H9 (cell line): ENCODE measurements at regions not wholly inside any gene's neighbourhood (a gene's known extent, or its start where the extent isn't known, plus 50 kb on each side); places are given as distances from the start of the nearest gene placed in this dataset.

Experiments used
- DNase-seq: peaks from one replicate; pipeline ENCODE4 v3.0.0-alpha.2; 2017
- H2AFZ ChIP-seq: one replicate; pipeline ENCODE4 v1.6.1; 2013; ENCODE audit warnings: mild to moderate bottlenecking, low read length, control low read depth, moderate library complexity
- H2AK5ac ChIP-seq: 2 replicates; pipeline ENCODE4 v1.6.1; 2013; ENCODE audit warnings: low read length, control low read depth, mixed read lengths; ENCODE audit not compliant: insufficient read length
- H2BK120ac ChIP-seq: one replicate; pipeline ENCODE4 v1.6.1; 2013; ENCODE audit warnings: low read depth, mild to moderate bottlenecking, low read length, control low read depth, inconsistent platforms; ENCODE audit not compliant: poor library complexity, severe bottlenecking
- H2BK12ac ChIP-seq: 2 replicates; pipeline ENCODE4 v1.6.1; 2013; ENCODE audit warnings: low read length, control low read depth, mixed read lengths, low read depth; ENCODE audit not compliant: insufficient read length
- H2BK15ac ChIP-seq: 2 replicates; pipeline ENCODE4 v1.6.1; 2013; ENCODE audit warnings: low read depth, low read length, control low read depth
- H2BK20ac ChIP-seq: one replicate; pipeline ENCODE4 v1.6.1; 2013; ENCODE audit warnings: low read depth, mild to moderate bottlenecking, low read length, control low read depth, inconsistent platforms; ENCODE audit not compliant: poor library complexity, severe bottlenecking
- H2BK5ac ChIP-seq: 2 replicates; pipeline ENCODE4 v1.6.1; 2013; ENCODE audit warnings: low read length, control low read depth, mixed read lengths; ENCODE audit not compliant: insufficient read length
- H3K14ac ChIP-seq: 2 replicates; pipeline ENCODE4 v1.6.1; 2013; ENCODE audit warnings: low read length, control low read depth; ENCODE audit not compliant: insufficient read depth
- H3K18ac ChIP-seq: 2 replicates; pipeline ENCODE4 v1.6.1; 2013; ENCODE audit warnings: low read depth, mild to moderate bottlenecking, mixed read lengths, low read length, control low read depth; ENCODE audit not compliant: insufficient read length
- H3K23ac ChIP-seq: 2 replicates; pipeline ENCODE4 v1.6.1; 2013; ENCODE audit warnings: low read length, control low read depth, mixed read lengths, low read depth; ENCODE audit not compliant: insufficient read length
- H3K23me2 ChIP-seq: 2 replicates; pipeline ENCODE4 v1.6.1; 2013; ENCODE audit warnings: low read depth, mild to moderate bottlenecking, mixed read lengths, low read length, control low read depth; ENCODE audit not compliant: insufficient read length, poor library complexity, severe bottlenecking
- H3K27ac ChIP-seq: 2 replicates; pipeline ENCODE4 v1.5.1; 2013; ENCODE audit warnings: low read length, control low read depth, mixed read lengths, low read depth; ENCODE audit not compliant: insufficient read length
- H3K27me3 ChIP-seq: 2 replicates; pipeline ENCODE4 v1.6.1; 2013; ENCODE audit warnings: low read length, control low read depth, inconsistent platforms; ENCODE audit not compliant: insufficient read depth
- H3K4ac ChIP-seq: 2 replicates; pipeline ENCODE4 v1.6.1; 2013; ENCODE audit warnings: low read depth, mild to moderate bottlenecking, control low read depth, inconsistent platforms, low read length, moderate library complexity
- H3K4me1 ChIP-seq: 2 replicates; pipeline ENCODE4 v1.6.1; 2013; ENCODE audit warnings: low read length, control low read depth, inconsistent platforms; ENCODE audit not compliant: insufficient read depth
- H3K4me2 ChIP-seq: 2 replicates; pipeline ENCODE4 v1.6.1; 2013; ENCODE audit warnings: low read length, control low read depth, mixed read lengths; ENCODE audit not compliant: insufficient read length, insufficient read depth
- H3K56ac ChIP-seq: 2 replicates; pipeline ENCODE4 v1.6.1; 2013; ENCODE audit warnings: low read depth, mild to moderate bottlenecking, mixed read lengths, low read length, control low read depth; ENCODE audit not compliant: insufficient read length
- H3K79me1 ChIP-seq: 2 replicates; pipeline ENCODE4 v1.6.1; 2013; ENCODE audit warnings: low read depth, mild to moderate bottlenecking, moderate library complexity, low read length, control low read depth, inconsistent platforms; ENCODE audit not compliant: insufficient read depth, poor library complexity, severe bottlenecking
- H3K79me2 ChIP-seq: 2 replicates; pipeline ENCODE4 v1.6.1; 2013; ENCODE audit warnings: low read length, control low read depth, inconsistent platforms; ENCODE audit not compliant: insufficient read depth
- H3K9ac ChIP-seq: 2 replicates; pipeline ENCODE4 v1.6.1; 2013; ENCODE audit warnings: low read length, control low read depth, mixed read lengths; ENCODE audit not compliant: insufficient read length; ENCODE audit errors: extremely low read depth
- H3K9me3 ChIP-seq: one replicate; pipeline ENCODE4 v1.6.1; 2013; ENCODE audit warnings: low read depth, low read length, inconsistent platforms; ENCODE audit not compliant: control insufficient read depth
- H3T11ph ChIP-seq: one replicate; pipeline ENCODE4 v1.6.1; 2013; ENCODE audit warnings: mild to moderate bottlenecking, low read length, control low read depth, inconsistent platforms
- H4K20me1 ChIP-seq: one replicate; pipeline ENCODE4 v1.6.1; 2013; ENCODE audit not compliant: control insufficient read depth, insufficient read length, insufficient read depth
- H4K5ac ChIP-seq: 2 replicates; pipeline ENCODE4 v1.6.1; 2013; ENCODE audit warnings: low read depth, mild to moderate bottlenecking, mixed read lengths, low read length, control low read depth; ENCODE audit not compliant: insufficient read length
- H4K8ac ChIP-seq: replicated peaks from 2 replicates; pipeline ENCODE4 v1.6.1; 2013; ENCODE audit warnings: low read length, control low read depth, mixed read lengths, low read depth; ENCODE audit not compliant: insufficient read length
- H4K91ac ChIP-seq: 2 replicates; pipeline ENCODE4 v1.6.1; 2013; ENCODE audit warnings: low read depth, mild to moderate bottlenecking, moderate library complexity, mixed read lengths, low read length, control low read depth; ENCODE audit not compliant: insufficient read length
- H3K27ac Mint-ChIP-seq, 3 experiments: 2 replicates in 2 of 3; 3 replicates in 1 of 3; pipeline ENCODE4 v1.8.0; 2020 to 2021; ENCODE audit warnings: mixed read lengths in 3 of 3, mild to moderate bottlenecking in 1 of 3, moderate library complexity in 1 of 3
- H3K27me3 Mint-ChIP-seq: 2 replicates; pipeline ENCODE4 v1.8.0; 2021; ENCODE audit warnings: low read depth, mild to moderate bottlenecking, moderate library complexity, mixed read lengths
- H3K36me3 Mint-ChIP-seq, 3 experiments: 2 replicates in 2 of 3; 3 replicates in 1 of 3; pipeline ENCODE4 v1.8.0; 2020 to 2021; ENCODE audit warnings: low read depth in 3 of 3, mixed read lengths in 3 of 3; ENCODE audit not compliant: insufficient read depth in 1 of 3
- H3K4me1 Mint-ChIP-seq, 2 experiments: 2 replicates each; pipeline ENCODE4 v1.8.0; 2020; ENCODE audit warnings: mixed read lengths in 2 of 2
- H3K4me3 Mint-ChIP-seq, 2 experiments: 2 replicates in 1 of 2; 3 replicates in 1 of 2; pipeline ENCODE4 v1.8.0; 2020 to 2021; ENCODE audit warnings: mild to moderate bottlenecking in 2 of 2, mixed read lengths in 2 of 2, moderate library complexity in 1 of 2
- H3K9me3 Mint-ChIP-seq, 2 experiments: 2 replicates in 1 of 2; 3 replicates in 1 of 2; pipeline ENCODE4 v1.8.0; 2020; ENCODE audit warnings: mild to moderate bottlenecking in 2 of 2, mixed read lengths in 2 of 2, moderate library complexity in 1 of 2
- CTCF ChIP-seq: fragments of 200-600 bp; sonication (generic); conservative IDR thresholded peaks from 3 replicates; pipeline ENCODE4 v1.8.0; 2021; ENCODE audit warnings: antibody characterized with exemption, mild to moderate bottlenecking
- WGBS: extraction: QIAGEN DNeasy Blood & Tissue Kit; methylation state at CpG from one replicate; pipeline ENCODE4 v1.1.7; 2013; ENCODE audit warnings: missing lambda C conversion rate, low lambda C conversion rate, mixed read lengths; ENCODE audit not compliant: insufficient read length; ENCODE audit errors: extremely low coverage; 5-methylcytosine and 5-hydroxymethylcytosine counted together

DNA sequence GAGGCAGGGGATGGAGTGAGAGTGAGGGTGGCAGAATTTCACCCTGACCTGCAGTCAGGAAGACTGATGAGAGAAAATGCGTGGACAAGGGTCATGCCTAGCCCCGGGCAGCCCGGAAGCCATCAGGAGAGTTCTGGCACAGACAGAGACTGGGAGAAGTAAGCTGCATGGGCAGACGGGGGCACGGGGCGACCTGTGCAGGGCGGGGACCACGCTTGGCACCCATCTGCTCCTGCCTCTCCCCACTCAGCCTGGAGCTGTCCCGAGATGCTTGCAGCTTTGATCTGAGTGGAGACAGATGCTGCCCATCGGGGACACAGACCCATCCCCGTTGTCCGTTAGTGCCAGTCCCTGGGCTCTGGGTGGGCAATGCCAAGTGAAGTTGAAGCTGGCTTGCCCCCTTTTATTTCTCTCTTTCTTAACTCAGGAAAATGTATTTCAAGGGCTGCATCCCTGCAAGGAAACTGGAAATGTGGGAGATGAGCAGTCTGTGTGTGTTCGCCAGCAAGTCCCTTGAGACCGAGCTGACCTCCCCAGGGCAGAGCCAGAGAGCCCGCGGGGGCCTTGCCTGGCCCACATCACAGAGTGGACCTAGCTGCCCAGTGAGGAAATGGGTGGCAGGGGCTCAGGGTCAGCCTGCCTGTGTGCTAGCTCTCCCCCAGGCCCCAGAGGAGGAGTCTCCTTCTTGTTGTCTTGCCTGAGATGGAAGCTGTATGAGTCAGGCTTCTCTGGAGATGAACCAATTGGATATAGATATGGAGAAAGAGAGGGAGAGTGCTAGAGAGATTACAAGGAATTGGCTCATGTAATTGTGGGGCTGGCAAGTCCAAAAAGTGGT is 121.3 kb upstream of the C1orf174 start:
- WGBS = no CpG with 5 or more reads among the region's 16 CpGs
- H2BK120ac ChIP-seq = no peak overlapping the region
- H3K79me2 ChIP-seq = no peaks in the 10 kb centered on the region
- H2BK15ac ChIP-seq = no peak overlapping the region
- no peak overlapping the region for H3K56ac ChIP-seq
- Mint-ChIP-seq H3K9me3 (peaks cover 3 to 4% of the 10 kb centered on the region in 2 experiments), H3K4me3 (no peak overlapping the region), H3K27ac (no peak overlapping the region; a peak in 1 of 7 replicates), H3K4me1 (peaks cover 3 to 10% of the 10 kb centered on the region in 2 experiments; a peak in 3 of 4 replicates), H3K27me3 (peaks cover 10% of the 10 kb centered on the region), H3K36me3 (peaks cover 0 to 5% (median 3%) of the 10 kb centered on the region in 3 experiments; a peak in 5 of 7 replicates)
- H3K4me1 ChIP-seq = no peaks in the 10 kb centered on the region
- H4K20me1 ChIP-seq = no peaks in the 10 kb centered on the region
- H3K27me3 ChIP-seq = no peaks in the 10 kb centered on the region
- no peak overlapping the region for H3K18ac ChIP-seq
- no peak overlapping the region for H3K4ac ChIP-seq
- H3K4me2 ChIP-seq = no peak overlapping the region
- no peak overlapping the region for H3T11ph ChIP-seq
- no peak overlapping the region for H4K8ac ChIP-seq
- no peaks in the 10 kb centered on the region for H3K79me1 ChIP-seq
- DNase-seq = no peak
- no peak overlapping the region for H3K23ac ChIP-seq
- no peak overlapping the region for H2BK20ac ChIP-seq
- no peak overlapping the region for H2BK12ac ChIP-seq
- no peak overlapping the region for H2AK5ac ChIP-seq
- H4K91ac ChIP-seq = no peak overlapping the region
- H4K5ac ChIP-seq = no peak overlapping the region
- H3K14ac ChIP-seq = no peak overlapping the region
- no peak overlapping the region for H2BK5ac ChIP-seq
- no peak overlapping the region for H2AFZ ChIP-seq
- no peaks in the 10 kb centered on the region for H3K9me3 ChIP-seq
- no peak overlapping the region for H3K9ac ChIP-seq
- no peak overlapping the region for H3K27ac ChIP-seq
- no peak for TF ChIP-seq CTCF
- no peaks in the 10 kb centered on the region for H3K23me2 ChIP-seq
